ENCODE measurements at regions not wholly inside any gene's neighbourhood (a gene's known extent, or its start where the extent isn't known, plus 50 kb on each side); places are given as distances from the start of the nearest gene placed in this dataset.

- POLR2A ChIA-PET: no interaction called here
- CTCF ChIA-PET: no interaction called here
- DNase-seq (ENCODE audit: extremely low spot score): no peak
Measured at GRCh38 chr6:3549314-3549940, 92.6 kb upstream of the SLC22A23 start.

DNA sequence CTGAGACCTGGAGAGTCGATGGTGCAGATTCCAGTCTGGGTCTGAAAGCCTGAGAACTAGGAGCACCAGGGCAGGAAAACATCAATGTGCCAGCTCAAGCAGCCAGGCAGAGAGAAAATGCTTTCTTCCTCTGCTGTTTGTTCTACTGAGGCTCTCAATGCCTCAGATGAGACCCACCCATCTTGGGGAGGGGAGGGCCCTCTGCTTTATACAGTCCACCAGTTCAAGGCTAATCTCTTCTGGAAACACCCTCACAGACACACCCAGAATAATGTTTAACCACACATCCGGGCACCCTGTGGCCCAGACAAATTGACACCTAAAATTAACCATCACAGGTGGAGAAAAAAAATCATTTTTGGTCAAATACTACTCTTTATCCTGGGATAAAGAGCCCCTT, 89.3 kb upstream of the SLC22A23 start:
- ChIA-PET CTCF (interaction anchor here (1.4 kb wide), 1 partner anchor 9 kb away, joined by 4 read pairs; no protein-coding TSS in a partner anchor), POLR2A (no interaction called here)
- TF ChIP-seq, protein P1, sequence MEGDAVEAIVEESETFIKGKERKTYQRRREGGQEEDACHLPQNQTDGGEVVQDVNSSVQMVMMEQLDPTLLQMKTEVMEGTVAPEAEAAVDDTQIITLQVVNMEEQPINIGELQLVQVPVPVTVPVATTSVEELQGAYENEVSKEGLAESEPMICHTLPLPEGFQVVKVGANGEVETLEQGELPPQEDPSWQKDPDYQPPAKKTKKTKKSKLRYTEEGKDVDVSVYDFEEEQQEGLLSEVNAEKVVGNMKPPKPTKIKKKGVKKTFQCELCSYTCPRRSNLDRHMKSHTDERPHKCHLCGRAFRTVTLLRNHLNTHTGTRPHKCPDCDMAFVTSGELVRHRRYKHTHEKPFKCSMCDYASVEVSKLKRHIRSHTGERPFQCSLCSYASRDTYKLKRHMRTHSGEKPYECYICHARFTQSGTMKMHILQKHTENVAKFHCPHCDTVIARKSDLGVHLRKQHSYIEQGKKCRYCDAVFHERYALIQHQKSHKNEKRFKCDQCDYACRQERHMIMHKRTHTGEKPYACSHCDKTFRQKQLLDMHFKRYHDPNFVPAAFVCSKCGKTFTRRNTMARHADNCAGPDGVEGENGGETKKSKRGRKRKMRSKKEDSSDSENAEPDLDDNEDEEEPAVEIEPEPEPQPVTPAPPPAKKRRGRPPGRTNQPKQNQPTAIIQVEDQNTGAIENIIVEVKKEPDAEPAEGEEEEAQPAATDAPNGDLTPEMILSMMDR (IDR thresholded peaks at IDR 0.05; ENCODE audit: control extremely low read depth, extremely low read depth, low read depth, missing control alignments): no peak
- no peak for DNase-seq (ENCODE audit: extremely low spot score)

More at GRCh38 chr6:3549314-3549940, 92.6 kb upstream of the SLC22A23 start:
- TF ChIP-seq, protein P1 (IDR thresholded peaks at IDR 0.05; ENCODE audit: control extremely low read depth, extremely low read depth, low read depth, missing control alignments): no peak

DNA sequence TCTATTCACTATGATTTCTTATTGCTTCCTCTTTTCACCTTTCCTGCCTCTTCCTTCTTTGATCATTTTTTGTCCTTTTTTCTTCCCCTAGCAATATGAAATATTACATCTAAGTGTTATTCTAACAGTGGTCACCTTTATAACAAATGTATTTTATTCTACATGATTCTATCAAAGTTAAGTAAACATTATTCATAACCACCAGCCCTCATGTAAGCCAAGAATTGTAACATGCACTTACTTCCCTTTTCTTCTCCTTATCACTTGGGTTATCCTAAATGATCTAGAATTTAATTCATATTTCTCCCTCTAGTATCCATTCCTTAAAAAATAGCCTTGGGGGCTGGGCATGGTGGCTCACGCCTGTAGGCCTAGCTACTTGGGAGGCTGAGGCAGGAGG, 88.3 kb upstream of the SLC22A23 start:
- TF ChIP-seq, protein P1 (IDR thresholded peaks at IDR 0.05; ENCODE audit: control extremely low read depth, extremely low read depth, low read depth, missing control alignments): no peak
- no peak for DNase-seq (ENCODE audit: extremely low spot score)
- CTCF ChIA-PET: interaction anchor here (1.4 kb wide), 1 partner anchor 8 kb away, joined by 4 read pairs; no protein-coding TSS in a partner anchor
- POLR2A ChIA-PET: no interaction called here

GRCh38 chr6:3542032-3542640, 85.3 kb upstream of the SLC22A23 start:
- POLR2A ChIA-PET: no interaction called here
- TF ChIP-seq, protein P1 (IDR thresholded peaks at IDR 0.05; ENCODE audit: control extremely low read depth, extremely low read depth, low read depth, missing control alignments): no peak
- DNase-seq (ENCODE audit: extremely low spot score): no peak
- CTCF ChIA-PET: no interaction called here

- ChIA-PET CTCF (no interaction called here), POLR2A (no interaction called here)
- no peak for DNase-seq (ENCODE audit: extremely low spot score)
- TF ChIP-seq, protein P1 (IDR thresholded peaks at IDR 0.05; ENCODE audit: control extremely low read depth, extremely low read depth, low read depth, missing control alignments): no peak
Measured at GRCh38 chr6:3541006-3541585, 84.2 kb upstream of the SLC22A23 start.

DNA sequence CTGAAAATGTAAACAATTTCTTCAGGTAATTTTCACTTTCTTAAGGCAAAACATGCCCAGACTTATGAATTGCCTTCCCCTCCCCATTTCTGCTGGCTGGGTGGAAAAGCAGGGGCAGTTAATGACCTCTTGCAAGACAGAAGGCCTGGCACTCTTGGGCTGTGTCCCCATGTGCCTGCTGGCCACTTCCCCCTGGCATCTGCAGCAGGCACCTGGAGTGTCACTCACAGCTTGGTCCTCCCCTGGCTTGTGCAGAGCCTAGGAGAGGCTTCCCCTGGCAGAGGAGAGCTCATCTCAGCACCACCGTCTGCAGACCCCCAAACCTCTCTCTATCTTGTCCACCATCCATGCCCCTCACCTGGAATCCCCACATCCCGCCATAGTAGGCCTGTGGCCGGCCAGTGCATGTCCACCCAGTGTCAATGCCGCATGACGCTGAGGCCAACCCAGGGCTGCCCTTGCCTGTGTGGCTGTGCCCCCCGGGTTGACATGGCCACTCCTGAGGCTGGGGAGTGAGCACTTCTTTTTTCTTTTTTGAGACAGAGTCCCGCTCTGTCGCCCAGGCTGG, 83.5 kb upstream of the SLC22A23 start:
- CTCF ChIA-PET: no interaction called here
- no peak for DNase-seq (ENCODE audit: extremely low spot score)
- TF ChIP-seq, protein P1 (IDR thresholded peaks at IDR 0.05; ENCODE audit: control extremely low read depth, extremely low read depth, low read depth, missing control alignments): no peak
- POLR2A ChIA-PET: no interaction called here
